MM.1S (cell line): ENCODE measurements at regions not wholly inside any gene's neighbourhood (a gene's known extent, or its start where the extent isn't known, plus 50 kb on each side); places are given as distances from the start of the nearest gene placed in this dataset.

Experiments
- DNase-seq: peaks from one replicate; pipeline ENCODE4 v3.0.0-alpha.2; 2015
- H2AFZ ChIP-seq: fragments of 300-600 bp; sonication (generic); 2 replicates; pipeline ENCODE4 v1.6.0; 2016; ENCODE audit warnings: antibody characterized with exemption, low read length
- H3F3A ChIP-seq: fragments of 300-600 bp; sonication (generic); 2 replicates; pipeline ENCODE4 v1.6.1; 2016; ENCODE audit warnings: mild to moderate bottlenecking, antibody characterized with exemption, low read length, moderate library complexity, mixed read lengths; ENCODE audit not compliant: insufficient read depth
- H3K27ac ChIP-seq: fragments of 300-600 bp; sonication (generic); 2 replicates; pipeline ENCODE4 v1.5.1; 2016; ENCODE audit warnings: mild to moderate bottlenecking, low read length
- H3K27me3 ChIP-seq: fragments of 300-600 bp; sonication (generic); replicated peaks from 2 replicates; pipeline ENCODE4 v1.6.0; 2016; ENCODE audit warnings: low read length; ENCODE audit not compliant: insufficient read depth
- H3K36me3 ChIP-seq: fragments of 300-600 bp; sonication (generic); replicated peaks from 2 replicates; pipeline ENCODE4 v1.6.1; 2016; ENCODE audit warnings: mild to moderate bottlenecking, low read length, mixed read lengths; ENCODE audit not compliant: insufficient read depth
- H3K4me1 ChIP-seq: fragments of 300-600 bp; sonication (generic); 2 replicates; pipeline ENCODE4 v1.6.1; 2016; ENCODE audit warnings: low read length, mixed read lengths
- H3K4me2 ChIP-seq: fragments of 300-600 bp; sonication (generic); 2 replicates; pipeline ENCODE4 v1.6.0; 2016; ENCODE audit warnings: low read depth, low read length
- H3K4me3 ChIP-seq: fragments of 300-600 bp; sonication (generic); 2 replicates; pipeline ENCODE4 v1.5.1; 2016; ENCODE audit warnings: low read length, mixed read lengths
- H3K79me2 ChIP-seq: fragments of 300-600 bp; sonication (generic); 2 replicates; pipeline ENCODE4 v1.6.1; 2016; ENCODE audit warnings: mixed run types, low read length, mixed read lengths
- H3K9ac ChIP-seq: fragments of 300-600 bp; sonication (generic); 2 replicates; pipeline ENCODE4 v1.6.1; 2016; ENCODE audit warnings: low read length, mixed read lengths
- H3K9me2 ChIP-seq: fragments of 300-600 bp; sonication (generic); replicated peaks from 2 replicates; pipeline ENCODE4 v1.6.1; 2016; ENCODE audit warnings: mild to moderate bottlenecking, low read length, mixed read lengths; ENCODE audit not compliant: insufficient read depth
- H3K9me3 ChIP-seq: fragments of 300-600 bp; sonication (generic); replicated peaks from 2 replicates; pipeline ENCODE4 v1.6.1; 2016; ENCODE audit warnings: mild to moderate bottlenecking, low read length, mixed read lengths; ENCODE audit not compliant: insufficient read depth
- H4K20me1 ChIP-seq: fragments of 300-600 bp; sonication (generic); 2 replicates; pipeline ENCODE4 v1.6.1; 2016; ENCODE audit warnings: mild to moderate bottlenecking, low read length, moderate library complexity, mixed read lengths; ENCODE audit not compliant: insufficient read depth
- EZH2 ChIP-seq: fragments of 300-600 bp; sonication (generic); optimal IDR thresholded peaks from 2 replicates; pipeline ENCODE3; 2017; ENCODE audit warnings: low read depth, mild to moderate bottlenecking, antibody characterized with exemption, low read length, mixed read lengths
- EZH2phosphoT487 ChIP-seq: fragments of 300-600 bp; sonication (generic); IDR thresholded peaks from 2 replicates; pipeline ENCODE4 v1.6.1; 2018; ENCODE audit warnings: antibody characterized with exemption, low read length
- TF ChIP-seq, protein P1 (sequence below): fragments of 300-600 bp; sonication (generic); IDR thresholded peaks from 2 replicates; pipeline ENCODE4 v1.5.1; 2016; ENCODE audit warnings: antibody characterized with exemption, low read length, mixed read lengths

DNA sequence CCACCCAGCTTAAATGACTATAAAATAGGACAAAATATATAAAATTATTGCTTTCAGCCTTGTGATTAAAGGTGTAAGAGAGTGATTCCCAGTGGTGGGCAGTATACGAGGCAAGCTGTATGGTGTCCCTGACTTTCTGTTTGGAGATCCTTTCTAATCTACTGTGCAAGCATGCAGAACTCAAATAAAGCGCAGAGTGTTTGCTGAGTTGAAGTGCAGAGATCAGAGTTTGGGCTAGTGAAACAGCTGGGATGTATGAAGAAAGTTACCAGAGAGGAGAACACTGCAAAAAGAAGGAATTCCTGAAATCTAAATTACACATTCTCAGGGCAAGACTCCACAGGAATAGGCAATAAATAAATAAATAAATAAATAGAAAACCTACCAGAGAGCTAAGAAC, 218.5 kb upstream of the TLL1 start:
- Histone ChIP-seq H3K4me1 (no peaks in the 10 kb centered on the region), H3K4me3 (no peak overlapping the region), H3K9me3 (no peaks in the 10 kb centered on the region), H3K27ac (no peak overlapping the region), H3K27me3 (no peaks in the 10 kb centered on the region), H3K4me2 (no peak overlapping the region), H3K9me2 (no peaks in the 10 kb centered on the region), H3K79me2 (no peaks in the 10 kb centered on the region), H3K36me3 (no peaks in the 10 kb centered on the region), H3K9ac (no peak overlapping the region), H2AFZ (no peak overlapping the region), H4K20me1 (no peaks in the 10 kb centered on the region), H3F3A (no peaks in the 10 kb centered on the region)
- DNase-seq, result no peak
- TF ChIP-seq, protein P1, sequence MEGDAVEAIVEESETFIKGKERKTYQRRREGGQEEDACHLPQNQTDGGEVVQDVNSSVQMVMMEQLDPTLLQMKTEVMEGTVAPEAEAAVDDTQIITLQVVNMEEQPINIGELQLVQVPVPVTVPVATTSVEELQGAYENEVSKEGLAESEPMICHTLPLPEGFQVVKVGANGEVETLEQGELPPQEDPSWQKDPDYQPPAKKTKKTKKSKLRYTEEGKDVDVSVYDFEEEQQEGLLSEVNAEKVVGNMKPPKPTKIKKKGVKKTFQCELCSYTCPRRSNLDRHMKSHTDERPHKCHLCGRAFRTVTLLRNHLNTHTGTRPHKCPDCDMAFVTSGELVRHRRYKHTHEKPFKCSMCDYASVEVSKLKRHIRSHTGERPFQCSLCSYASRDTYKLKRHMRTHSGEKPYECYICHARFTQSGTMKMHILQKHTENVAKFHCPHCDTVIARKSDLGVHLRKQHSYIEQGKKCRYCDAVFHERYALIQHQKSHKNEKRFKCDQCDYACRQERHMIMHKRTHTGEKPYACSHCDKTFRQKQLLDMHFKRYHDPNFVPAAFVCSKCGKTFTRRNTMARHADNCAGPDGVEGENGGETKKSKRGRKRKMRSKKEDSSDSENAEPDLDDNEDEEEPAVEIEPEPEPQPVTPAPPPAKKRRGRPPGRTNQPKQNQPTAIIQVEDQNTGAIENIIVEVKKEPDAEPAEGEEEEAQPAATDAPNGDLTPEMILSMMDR, result no peak
- no peak for TF ChIP-seq EZH2phosphoT487
- TF ChIP-seq EZH2, result no peak

DNA sequence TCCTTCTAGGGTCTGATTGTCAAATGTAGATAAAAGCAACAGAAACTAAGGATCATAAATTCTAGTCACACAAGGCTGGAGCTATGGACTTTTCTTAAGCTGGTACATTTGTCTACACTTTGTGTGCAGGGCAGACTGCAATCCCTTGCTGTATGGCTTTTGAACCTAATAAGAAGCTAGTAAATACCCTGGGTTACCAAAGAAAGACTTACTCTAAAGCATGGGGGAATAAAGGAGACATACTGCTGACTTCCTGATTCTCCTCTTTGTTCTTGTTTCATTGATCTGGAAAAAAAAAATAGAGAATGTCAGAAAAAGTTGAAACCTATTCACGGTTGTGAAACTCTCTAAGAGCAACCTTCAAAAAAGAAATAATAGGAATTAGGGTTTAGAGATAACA, 216.6 kb upstream of the TLL1 start:
- H3K27me3 ChIP-seq, result no peaks in the 10 kb centered on the region
- DNase-seq, result no peak
- no peaks in the 10 kb centered on the region for H3K4me1 ChIP-seq
- H3F3A ChIP-seq, result no peaks in the 10 kb centered on the region
- no peak overlapping the region for H3K9ac ChIP-seq
- no peak overlapping the region for H3K4me3 ChIP-seq
- H4K20me1 ChIP-seq, result no peaks in the 10 kb centered on the region
- no peak overlapping the region for H3K27ac ChIP-seq
- no peak overlapping the region for H3K4me2 ChIP-seq
- TF ChIP-seq EZH2, result no peak
- TF ChIP-seq, protein P1, result no peak
- no peak for TF ChIP-seq EZH2phosphoT487
- no peak overlapping the region for H2AFZ ChIP-seq
- no peaks in the 10 kb centered on the region for H3K9me3 ChIP-seq
- H3K36me3 ChIP-seq, result no peaks in the 10 kb centered on the region
- no peaks in the 10 kb centered on the region for H3K79me2 ChIP-seq
- H3K9me2 ChIP-seq, result no peaks in the 10 kb centered on the region

DNA sequence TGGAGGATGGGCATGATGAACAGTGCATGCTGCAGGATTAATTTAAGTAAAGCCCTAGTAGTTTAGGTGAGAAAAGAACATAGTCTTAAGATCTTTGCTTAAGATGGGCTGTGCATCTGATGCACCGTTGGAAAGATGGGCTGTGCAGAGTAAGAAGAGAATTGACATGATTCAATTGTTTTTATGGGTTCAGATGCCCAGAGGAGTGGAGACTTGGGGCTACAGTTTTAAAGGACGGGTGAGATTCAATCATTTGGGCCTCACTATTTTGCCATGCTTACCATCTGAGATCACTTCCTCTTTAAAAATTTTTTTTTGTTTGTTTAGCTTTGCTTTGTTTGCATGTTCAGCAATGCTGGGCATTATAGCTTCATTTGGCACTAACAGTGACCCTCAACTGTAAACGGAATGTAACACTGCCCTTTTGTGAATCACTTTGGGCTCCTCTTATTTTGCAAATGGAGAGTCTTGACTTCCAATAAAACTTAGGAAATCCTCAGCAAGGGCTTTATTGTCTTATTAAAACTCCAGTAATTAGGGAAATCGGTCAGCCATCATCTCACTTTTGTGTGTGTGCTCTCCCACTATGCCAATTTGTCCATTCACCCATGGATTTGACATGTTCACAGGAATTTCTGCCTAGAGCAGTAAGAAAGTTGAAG, 216.1 kb upstream of the TLL1 start:
- Histone ChIP-seq H3K9me3 (no peaks in the 10 kb centered on the region), H3K27me3 (no peaks in the 10 kb centered on the region), H4K20me1 (no peaks in the 10 kb centered on the region), H3K79me2 (no peaks in the 10 kb centered on the region), H3K36me3 (no peaks in the 10 kb centered on the region), H3K4me3 (no peak overlapping the region), H3K4me1 (no peaks in the 10 kb centered on the region), H3K27ac (no peak overlapping the region), H3K9me2 (no peaks in the 10 kb centered on the region), H3K9ac (no peak overlapping the region), H2AFZ (no peak overlapping the region), H3F3A (no peaks in the 10 kb centered on the region), H3K4me2 (no peak overlapping the region)
- TF ChIP-seq, protein P1, result no peak
- no peak for TF ChIP-seq EZH2
- no peak for DNase-seq
